DMS 273 treated with DMSO at 0.1 percent for 48 hours (cell line): ENCODE measurements at regions not wholly inside any gene's neighbourhood (a gene's known extent, or its start where the extent isn't known, plus 50 kb on each side); places are given as distances from the start of the nearest gene placed in this dataset.

ENCODE experiments used
- DNase-seq: peaks from one replicate; lab custom pipeline; 2025; lab: John Stamatoyannopoulos, UW

DNA sequence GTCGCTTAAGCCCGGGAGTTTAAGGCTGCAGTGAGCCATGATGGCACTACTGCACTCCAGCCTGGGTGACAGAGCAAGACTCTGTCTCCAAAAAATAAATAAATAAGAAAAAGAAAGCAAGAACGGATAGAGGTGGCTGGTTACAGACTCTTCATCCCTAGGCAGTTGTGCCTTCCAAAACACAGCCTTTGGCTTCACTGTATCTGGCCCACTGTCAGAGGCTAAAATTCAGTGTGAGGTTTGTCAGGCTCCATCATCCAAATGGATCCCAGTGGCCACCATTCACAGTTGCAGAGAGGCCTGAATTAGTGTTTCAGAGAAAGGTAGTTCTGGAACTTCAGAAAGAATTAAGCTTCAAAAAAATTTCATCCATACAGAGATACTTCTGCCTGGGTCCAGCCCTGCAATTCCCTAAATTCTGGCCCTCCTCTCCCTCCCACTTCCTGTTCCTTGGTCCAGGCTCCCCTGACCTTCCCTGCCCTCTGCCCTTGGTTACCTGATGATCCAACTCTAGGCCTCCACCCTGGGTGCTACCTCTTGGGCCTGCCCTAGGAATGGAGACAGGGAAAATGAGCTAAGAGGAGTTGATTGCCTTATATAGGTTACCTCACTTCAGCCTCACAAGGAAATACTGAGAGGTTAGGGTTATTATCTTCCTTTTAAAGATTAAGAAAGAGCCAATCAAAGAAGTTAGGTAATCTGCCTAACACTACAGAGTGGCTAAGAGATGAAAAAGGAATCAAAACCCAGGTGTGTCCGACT, 97.2 kb upstream of the SLC44A1 start:
- DNase-seq: no peak

- DNase-seq: no peak
These were observed 96.0 kb upstream of the SLC44A1 start for GRCh38 chr9:105148328-105149006.

- no peak for DNase-seq
These were observed 93.3 kb upstream of the SLC44A1 start for GRCh38 chr9:105150991-105151685.

DNA sequence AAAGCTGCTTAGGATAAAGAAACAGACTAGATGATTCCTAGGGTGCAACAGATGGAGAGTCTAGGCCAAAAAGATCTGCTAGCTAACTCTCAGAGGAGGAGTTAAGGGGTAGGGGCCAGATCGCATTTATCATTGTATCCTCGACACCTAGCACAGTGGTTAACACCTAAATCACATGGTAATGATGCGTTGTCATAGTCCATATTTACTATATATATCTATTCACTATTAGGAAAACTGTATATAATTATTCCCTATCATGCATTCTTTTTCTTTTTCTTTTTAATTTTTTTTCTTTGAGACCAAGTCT, 92.8 kb upstream of the SLC44A1 start:
- no peak for DNase-seq

DNA sequence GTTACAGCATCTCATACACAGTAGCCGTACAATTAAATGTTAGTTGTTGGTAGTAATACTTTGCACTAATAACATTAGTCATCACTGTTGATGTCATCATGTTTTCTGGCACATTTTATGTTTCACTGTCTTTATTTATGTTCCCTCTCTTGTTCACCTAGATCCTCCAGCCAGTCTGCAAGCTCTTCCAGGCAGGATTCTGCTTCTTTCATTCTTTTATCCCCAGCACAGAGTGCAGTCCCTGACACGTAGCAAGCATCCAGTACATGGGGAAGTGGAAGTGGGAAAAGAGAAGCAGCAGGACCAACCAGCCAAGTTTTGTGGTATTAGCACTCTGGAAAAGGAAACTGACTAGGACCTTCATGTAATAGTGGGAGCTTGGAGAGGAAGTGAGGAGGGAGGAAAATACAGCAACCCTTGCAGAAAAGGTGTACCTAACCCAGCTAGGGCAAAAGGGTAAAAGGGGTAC, 89.7 kb upstream of the SLC44A1 start:
- no peak for DNase-seq

DNA sequence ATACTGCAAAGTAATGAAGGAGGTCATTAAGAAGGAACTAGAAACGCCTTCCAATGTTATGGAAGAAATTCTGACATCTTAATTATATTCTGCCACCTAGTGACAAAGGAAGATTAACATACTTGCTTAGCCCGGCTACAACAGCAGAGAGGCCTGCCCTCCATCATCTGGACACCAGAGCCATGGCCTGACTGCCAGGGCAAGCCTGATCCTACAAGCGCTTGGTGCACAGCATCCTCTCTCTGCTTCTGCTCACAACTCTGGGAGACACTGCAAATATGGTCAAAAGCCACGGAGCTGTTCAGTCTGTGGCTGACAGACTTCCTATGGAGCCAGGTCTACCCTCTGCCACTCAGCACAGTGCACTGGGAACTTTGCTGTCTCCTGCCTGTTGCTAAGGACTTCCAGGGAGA, 87.3 kb upstream of the SLC44A1 start:
- peak; percentile 42 for DNase-seq

- DNase-seq: no peak
These were observed 86.4 kb upstream of the SLC44A1 start for GRCh38 chr9:105158020-105158419.

DNA sequence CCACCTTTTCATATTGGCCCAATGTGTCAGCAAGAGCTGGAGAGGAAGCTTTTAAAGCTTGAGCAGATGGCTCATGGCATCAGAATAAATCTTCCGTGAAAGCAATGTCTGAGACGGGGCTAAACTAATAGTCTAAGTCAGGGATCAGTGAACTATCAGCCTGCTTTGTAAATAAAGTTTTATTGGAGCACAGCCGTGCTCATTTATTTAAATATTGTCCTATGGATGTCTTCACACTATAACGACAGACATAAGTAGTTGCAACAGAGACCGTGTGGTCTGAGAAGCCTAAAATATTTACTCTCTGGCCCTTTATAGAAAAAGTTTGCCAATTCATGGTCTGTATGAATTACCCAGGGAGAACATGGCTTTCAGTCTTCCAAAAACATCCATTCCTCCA, 85.6 kb upstream of the SLC44A1 start:
- no peak for DNase-seq

GRCh38 chr9:105168870-105169319, 75.6 kb upstream of the SLC44A1 start:
- DNase-seq: no peak

GRCh38 chr9:105171076-105171475, 73.4 kb upstream of the SLC44A1 start:
- no peak for DNase-seq

DNA sequence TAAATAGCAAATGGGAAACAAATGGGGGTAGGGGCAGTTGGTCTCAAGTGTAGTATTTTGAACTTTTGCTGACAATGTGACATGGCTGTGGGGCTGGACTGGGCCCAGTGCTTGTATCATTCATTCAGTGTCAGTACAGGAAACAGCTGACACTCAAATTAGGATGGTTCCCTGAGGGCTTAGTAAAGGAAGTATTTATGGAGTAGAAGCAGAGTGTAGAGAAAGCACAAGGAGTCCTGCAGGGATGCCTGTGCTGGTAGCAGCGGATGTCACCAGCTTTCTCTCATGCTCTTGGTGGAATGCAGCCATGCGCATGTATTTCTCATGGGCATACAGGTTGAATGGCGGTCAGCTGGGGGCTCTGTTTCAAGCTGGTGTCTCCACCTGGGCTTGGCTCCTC, 72.9 kb upstream of the SLC44A1 start:
- no peak for DNase-seq

- DNase-seq: no peak
These were observed 72.0 kb upstream of the SLC44A1 start for GRCh38 chr9:105172436-105172835.

- no peak for DNase-seq
These were observed 71.1 kb upstream of the SLC44A1 start for GRCh38 chr9:105173306-105173705.

DNA sequence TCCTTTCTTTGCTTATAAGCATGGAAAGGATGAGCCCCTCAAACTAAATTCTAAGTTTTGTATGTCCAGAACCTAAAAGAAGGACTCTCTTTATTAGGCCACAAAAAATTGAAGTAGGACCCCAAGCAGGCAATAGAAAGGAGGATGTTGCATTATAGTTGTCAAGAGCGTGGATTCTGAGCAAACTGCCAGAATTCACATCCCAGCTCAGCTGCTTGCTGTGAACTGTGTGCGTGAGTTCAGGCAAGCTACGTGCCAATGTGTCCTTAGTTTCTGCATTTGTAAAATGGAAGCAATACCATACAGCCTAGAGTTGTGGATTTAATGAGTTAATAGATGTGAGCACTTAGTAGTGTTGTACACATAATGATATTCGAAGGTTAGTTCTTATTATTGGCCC, 70.6 kb upstream of the SLC44A1 start:
- no peak for DNase-seq

DNA sequence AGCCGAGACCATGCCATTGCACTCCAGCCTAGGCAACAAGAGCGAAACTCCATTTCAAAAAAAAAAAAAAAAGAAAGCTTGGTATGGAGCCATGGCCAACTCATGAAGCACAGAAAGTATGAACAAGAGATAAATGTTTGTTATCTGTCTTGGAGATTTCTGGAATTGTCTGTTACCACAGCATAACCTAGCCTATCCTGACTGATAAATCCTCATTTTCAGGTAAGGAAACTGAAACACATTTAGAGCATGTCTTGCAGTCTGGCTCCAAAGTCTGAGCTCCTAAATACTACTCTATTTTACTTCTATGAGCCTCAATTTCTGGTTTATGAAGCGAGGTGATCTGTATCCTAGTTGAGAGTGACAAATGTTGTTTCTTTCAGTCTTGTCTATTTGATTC, 68.3 kb upstream of the SLC44A1 start:
- no peak for DNase-seq

DNA sequence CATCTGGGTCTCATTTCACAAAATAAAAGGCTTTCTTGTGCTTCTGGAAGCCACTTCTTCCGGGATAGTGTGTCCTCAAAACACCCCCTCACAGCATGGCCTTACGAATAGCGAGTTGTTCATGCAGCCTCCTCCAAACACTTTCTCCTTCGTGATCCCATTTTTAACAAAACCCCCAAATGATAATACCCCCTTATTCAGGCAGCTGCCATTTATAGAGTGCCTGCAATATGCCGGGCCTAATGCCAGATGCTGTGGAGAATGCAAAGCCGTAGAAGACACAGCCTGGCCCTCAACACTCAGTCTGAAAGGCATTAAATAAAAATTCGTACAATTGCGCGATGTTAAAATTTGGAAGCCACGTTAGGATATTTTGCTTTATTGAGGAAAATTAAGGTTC, 66.4 kb upstream of the SLC44A1 start:
- DNase-seq: no peak

DNA sequence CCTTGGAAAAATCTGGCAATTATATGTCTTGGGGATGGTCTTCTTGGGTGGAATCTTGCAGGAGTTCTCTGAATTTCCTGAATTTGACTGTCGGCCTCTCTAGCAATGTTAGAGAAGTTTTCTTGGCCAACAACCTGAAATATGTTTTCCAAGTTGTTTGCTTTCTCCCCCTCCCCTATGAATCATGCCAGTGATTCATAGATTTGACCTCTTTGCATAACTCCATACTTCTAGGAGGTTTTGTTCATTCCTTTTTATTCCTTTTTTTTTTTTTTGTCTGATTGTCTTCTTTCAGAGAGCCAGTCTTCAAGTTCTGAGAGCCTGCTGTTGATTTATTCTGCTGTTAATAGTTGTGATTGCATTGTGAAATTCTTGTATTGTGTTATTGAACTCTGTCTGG, 56.7 kb upstream of the SLC44A1 start:
- no peak for DNase-seq

DNA sequence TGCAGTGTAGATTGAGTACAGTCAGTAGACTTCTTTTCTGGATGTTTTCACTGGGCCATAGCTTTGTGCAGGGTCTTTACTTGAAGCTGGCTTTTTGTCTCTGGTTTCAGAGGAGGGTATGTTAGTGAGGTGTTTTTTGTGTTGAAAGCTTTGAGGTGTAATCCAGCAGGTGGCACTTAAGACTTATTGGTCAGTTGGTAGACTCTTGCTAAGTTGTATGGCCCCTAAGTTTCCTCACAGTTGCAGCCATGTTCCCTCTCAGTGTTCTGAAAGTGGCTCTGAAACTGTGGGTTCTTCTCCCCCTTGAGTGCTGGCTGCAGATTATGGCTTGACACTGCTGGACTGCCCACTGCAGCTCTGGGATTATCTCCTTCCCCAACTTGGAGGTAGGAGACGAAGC, 55.7 kb upstream of the SLC44A1 start:
- DNase-seq: no peak

DNA sequence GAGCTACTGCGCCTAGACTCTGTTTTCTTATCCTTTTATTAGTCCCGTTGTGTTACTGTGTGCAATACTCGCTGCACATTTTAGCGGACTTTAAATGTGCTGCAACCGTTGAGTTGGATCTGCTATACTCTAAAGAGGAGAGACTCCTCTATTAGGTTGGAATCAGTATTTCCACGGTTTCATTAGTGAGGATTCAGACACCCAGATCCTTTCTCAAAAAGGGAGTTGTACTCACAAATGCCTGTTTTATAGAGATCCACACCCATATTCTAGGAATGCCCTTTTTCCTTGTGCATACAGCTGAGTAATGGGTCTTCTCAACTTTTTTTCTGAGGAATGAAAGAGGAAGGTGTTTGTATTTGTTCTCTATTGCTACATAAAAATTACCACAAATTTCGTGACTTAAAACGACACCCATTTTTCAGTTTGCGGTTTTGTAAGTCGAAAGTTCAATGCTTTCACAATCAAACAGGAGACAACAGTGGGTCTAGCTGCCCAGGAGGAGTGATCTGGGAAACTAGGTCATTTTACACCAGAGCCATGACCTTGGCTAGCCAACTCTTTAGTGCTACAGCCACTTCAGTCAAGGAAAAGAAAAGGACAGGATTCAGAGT, 52.8 kb upstream of the SLC44A1 start:
- DNase-seq: no peak

GRCh38 chr9:105193560-105193959, 50.9 kb upstream of the SLC44A1 start:
- no peak for DNase-seq

DNA sequence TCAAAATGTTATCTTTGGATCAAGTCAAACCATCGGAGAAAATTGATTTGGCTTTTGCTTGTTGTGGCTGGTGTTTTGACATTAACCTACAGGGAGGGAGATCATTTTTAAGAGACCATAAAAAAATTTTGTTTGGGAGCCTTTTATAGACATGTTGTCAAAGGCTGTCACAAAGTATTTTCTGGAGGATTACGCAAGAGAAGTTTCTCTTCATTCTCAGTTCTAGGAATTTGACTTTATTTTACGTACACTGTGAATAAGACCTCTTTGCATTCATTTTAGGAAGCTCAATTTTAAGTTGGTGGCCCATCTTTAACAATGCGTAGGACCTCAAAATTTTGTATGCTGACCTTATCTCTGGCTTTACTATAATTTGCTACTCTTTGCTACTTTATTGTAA, 50.2 kb upstream of the SLC44A1 start:
- DNase-seq: no peak
